Endothelial cell of umbilical vein (primary cell): ENCODE measurements at regions not wholly inside any gene's neighbourhood (a gene's known extent, or its start where the extent isn't known, plus 50 kb on each side); places are given as distances from the start of the nearest gene placed in this dataset.

Experiments used
- BruUV-seq: library from RNA; stranded (reverse); fragments of 400-500 nt; replicated peaks from 2 replicates; lab custom pipeline; 2021; lab: Mats Ljungman, UMichigan
- CTCF ChIA-PET: fragments of 300-600, 350-600 bp; sonication (Branson Sonifier 250); formaldehyde crosslinking; loops from one replicate; lab custom pipeline; 2021; ENCODE audit warnings: antibody characterized with exemption, inconsistent platforms; lab: Charles Lee
- POLR2A ChIA-PET: fragments of 300-600, 350-600 bp; sonication (Branson Sonifier 250); formaldehyde crosslinking; loops from one replicate; lab custom pipeline; 2021; ENCODE audit warnings: antibody characterized with exemption, inconsistent platforms; lab: Charles Lee
- DNase-seq: peaks from one replicate; pipeline ENCODE4 v3.0.0-alpha.2; 2011; ENCODE audit warnings: low read depth, low spot score
- FAIRE-seq: peaks from 2 replicates; lab custom pipeline; 2011; peaks lifted over from hg19 to GRCh38; lab: Jason Lieb, UNC
- H2AFZ ChIP-seq: 2 replicates; pipeline ENCODE4 v1.6.0; 2012; ENCODE audit warnings: low read depth, low read length, control low read depth, inconsistent platforms
- H3K27ac ChIP-seq: 2 replicates; pipeline ENCODE4 v1.5.1; 2011; ENCODE audit warnings: low read depth, mild to moderate bottlenecking, control low read depth, low read length, moderate library complexity; ENCODE audit not compliant: insufficient read depth
- H3K27me3 ChIP-seq, 2 experiments: 2 replicates each; pipeline versions ENCODE4 v1.6.0 to v1.6.1; 2011; ENCODE audit warnings: low read length in 2 of 2, mixed read lengths in 1 of 2; ENCODE audit not compliant: control insufficient read depth in 2 of 2, insufficient read depth in 2 of 2
- H3K36me3 ChIP-seq, 2 experiments: 2 replicates in 1 of 2; 3 replicates in 1 of 2; pipeline ENCODE4 v1.5.1; 2011; ENCODE audit warnings: low read length in 2 of 2, mild to moderate bottlenecking in 1 of 2, moderate library complexity in 1 of 2; ENCODE audit not compliant: control insufficient read depth in 2 of 2, insufficient read depth in 2 of 2; ENCODE audit errors: extremely low read depth in 1 of 2
- H3K4me1 ChIP-seq: 3 replicates; pipeline ENCODE4 v1.5.1; 2011; ENCODE audit warnings: mild to moderate bottlenecking, low read length; ENCODE audit not compliant: control insufficient read depth, insufficient read depth; ENCODE audit errors: extremely low read depth
- H3K4me2 ChIP-seq: 2 replicates; pipeline ENCODE4 v1.6.1; 2011; ENCODE audit warnings: low read length, control low read depth, mixed read lengths; ENCODE audit not compliant: insufficient read depth
- H3K4me3 ChIP-seq, 3 experiments: fragments of 200-600 bp in 1 of 3; sonication (generic), shearing (Covaris generic) in 1 of 3; replicated peaks in 1 of 3; 2 replicates each; pipeline ENCODE4 v1.5.1; 2011 to 2016; ENCODE audit warnings: control low read depth in 3 of 3, low read length in 3 of 3, mild to moderate bottlenecking in 2 of 3, inconsistent platforms in 1 of 3, low read depth in 1 of 3, moderate library complexity in 1 of 3; ENCODE audit not compliant: insufficient read depth in 1 of 3
- H3K79me2 ChIP-seq: 2 replicates; pipeline ENCODE4 v1.6.0; 2012; ENCODE audit warnings: low read length, inconsistent platforms; ENCODE audit not compliant: control insufficient read depth, insufficient read depth
- H3K9ac ChIP-seq: replicated peaks from 2 replicates; pipeline ENCODE3; 2011; ENCODE audit warnings: low read length, control low read depth; ENCODE audit not compliant: insufficient read depth; ENCODE audit errors: extremely low read depth
- H3K9me1 ChIP-seq: replicated peaks from 3 replicates; pipeline ENCODE4 v1.6.0; 2011; ENCODE audit warnings: mild to moderate bottlenecking, low read length; ENCODE audit not compliant: control insufficient read depth, insufficient read depth; ENCODE audit errors: extremely low read depth
- H3K9me3 ChIP-seq: replicated peaks from 2 replicates; pipeline ENCODE4 v1.5.1; 2012; ENCODE audit warnings: low read length, inconsistent platforms; ENCODE audit not compliant: control insufficient read depth, insufficient read depth
- H4K20me1 ChIP-seq: replicated peaks from 2 replicates; pipeline ENCODE3; 2011; ENCODE audit warnings: mild to moderate bottlenecking, low read length; ENCODE audit not compliant: control insufficient read depth, insufficient read depth; ENCODE audit errors: extremely low read depth
- EZH2 ChIP-seq: IDR thresholded peaks from 2 replicates; pipeline ENCODE4 v1.6.1; 2012; ENCODE audit warnings: borderline replicate concordance, low read depth, mild to moderate bottlenecking, moderate library complexity, low read length, inconsistent platforms; ENCODE audit not compliant: severe bottlenecking
- GATA2 ChIP-seq: IDR thresholded peaks from 2 replicates; pipeline ENCODE4 v1.7.0; 2011; ENCODE audit warnings: low read depth, mild to moderate bottlenecking, moderate library complexity, mixed read lengths, low read length; ENCODE audit not compliant: insufficient read length, insufficient read depth
- MYC ChIP-seq: IDR thresholded peaks from one replicate; pipeline ENCODE4 v1.6.1; 2011; ENCODE audit warnings: mild to moderate bottlenecking, low read depth, low read length
- POLR2A ChIP-seq: IDR thresholded peaks from 2 replicates; pipeline ENCODE4 v1.6.1; 2012; ENCODE audit warnings: low read depth, mild to moderate bottlenecking, control low read depth, low read length
- POLR2AphosphoS5 ChIP-seq: IDR thresholded peaks from 2 replicates; pipeline ENCODE4 v1.6.1; 2012; ENCODE audit warnings: low read depth, mild to moderate bottlenecking, control low read depth, low read length, moderate library complexity; ENCODE audit not compliant: insufficient read depth
- dilution Hi-C: fragments of 300-500 bp; cut with MboI; formaldehyde crosslinking; loops from one replicate; pipeline ENCODE4 v1.15.0; 2019; ENCODE audit warnings: low sequenced_read_pairs; ENCODE audit not compliant: extremely low pct_ligation_motif_present
- intact Hi-C: fragments of 100-400 bp; cut with micrococcal nuclease; formaldehyde crosslinking; loops from one replicate; pipeline ENCODE4 v1.10.0; 2022
- TF ChIP-seq, protein P1 (sequence below), 2 donors: IDR thresholded peaks; 1 replicate in 1 of 2; 2 replicates in 1 of 2; pipeline ENCODE4 v1.5.1; 2011; ENCODE audit warnings: low read length in 2 of 2, mild to moderate bottlenecking in 2 of 2, moderate library complexity in 2 of 2, control low read depth in 1 of 2, inconsistent platforms in 1 of 2, low read depth in 1 of 2; ENCODE audit not compliant: insufficient read depth in 1 of 2; ENCODE audit errors: extremely low read depth in 1 of 2

DNA sequence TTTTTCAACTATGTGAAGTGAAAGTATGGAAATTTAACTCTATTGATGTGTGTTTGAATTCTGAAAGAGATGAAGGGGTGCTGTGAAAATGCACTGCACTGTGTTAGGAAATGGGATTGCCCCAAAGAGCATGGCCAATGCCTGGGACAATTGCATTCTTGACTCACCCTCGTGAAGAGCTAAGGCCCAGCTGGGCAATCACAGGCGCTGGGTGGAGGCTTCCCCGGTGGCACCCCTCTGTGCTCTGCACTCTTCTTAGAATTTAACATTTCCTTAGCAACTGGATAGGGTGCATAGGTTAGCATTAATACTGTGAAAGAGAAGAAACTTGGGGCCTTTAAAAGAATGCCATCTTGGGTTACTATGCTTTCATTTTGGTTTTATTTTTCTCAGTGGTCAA is 179.9 kb upstream of the GOLIM4 start:
- Histone ChIP-seq H3K4me3 (no peak overlapping the region), H3K4me2 (no peak overlapping the region), H3K27ac (no peak overlapping the region), H2AFZ (no peak overlapping the region), H3K9ac (no peak overlapping the region), H3K79me2 (no peaks in the 10 kb centered on the region), H3K9me1 (no peaks in the 10 kb centered on the region), H3K4me1 (no peaks in the 10 kb centered on the region), H3K9me3 (no peaks in the 10 kb centered on the region), H4K20me1 (no peaks in the 10 kb centered on the region), H3K36me3 (no peaks in the 10 kb centered on the region), H3K27me3 (no peaks in the 10 kb centered on the region)
- TF ChIP-seq EZH2 (no peak), MYC (no peak)
- FAIRE-seq (no peak), DNase-seq (no peak)
- BruUV-seq, result no TSS peak
- ChIA-PET POLR2A (no interaction called here), CTCF (no interaction called here)
- intact Hi-C loops (no loop called here), dilution Hi-C loops (no loop called here)

DNA sequence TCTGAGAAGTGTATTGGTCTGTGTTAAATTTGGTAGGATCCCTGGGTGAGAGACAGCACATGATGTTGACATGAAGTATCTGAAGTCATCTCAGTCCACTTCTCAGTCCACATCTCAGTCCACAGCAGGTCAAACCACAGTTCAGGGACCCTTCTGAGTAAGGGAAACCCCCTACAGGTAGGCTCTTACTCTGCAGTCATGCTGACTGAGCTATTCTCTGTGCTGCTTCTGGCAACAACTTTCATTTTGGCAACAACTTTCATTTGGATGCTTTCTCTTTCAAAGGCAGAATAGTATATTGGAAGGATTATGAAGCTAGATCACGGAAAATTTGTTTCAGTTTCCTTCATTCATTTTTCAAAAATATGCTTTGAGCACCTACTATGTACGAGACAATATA is 178.2 kb upstream of the GOLIM4 start:
- intact Hi-C loops (no loop called here), dilution Hi-C loops (no loop called here)
- H3K4me1 ChIP-seq, result no peaks in the 10 kb centered on the region
- no peak overlapping the region for H3K27ac ChIP-seq
- no peaks in the 10 kb centered on the region for H3K79me2 ChIP-seq
- H3K9me3 ChIP-seq, result no peaks in the 10 kb centered on the region
- no peak overlapping the region for H3K9ac ChIP-seq
- CTCF ChIA-PET, result no interaction called here
- FAIRE-seq, result no peak
- TF ChIP-seq, protein P1, sequence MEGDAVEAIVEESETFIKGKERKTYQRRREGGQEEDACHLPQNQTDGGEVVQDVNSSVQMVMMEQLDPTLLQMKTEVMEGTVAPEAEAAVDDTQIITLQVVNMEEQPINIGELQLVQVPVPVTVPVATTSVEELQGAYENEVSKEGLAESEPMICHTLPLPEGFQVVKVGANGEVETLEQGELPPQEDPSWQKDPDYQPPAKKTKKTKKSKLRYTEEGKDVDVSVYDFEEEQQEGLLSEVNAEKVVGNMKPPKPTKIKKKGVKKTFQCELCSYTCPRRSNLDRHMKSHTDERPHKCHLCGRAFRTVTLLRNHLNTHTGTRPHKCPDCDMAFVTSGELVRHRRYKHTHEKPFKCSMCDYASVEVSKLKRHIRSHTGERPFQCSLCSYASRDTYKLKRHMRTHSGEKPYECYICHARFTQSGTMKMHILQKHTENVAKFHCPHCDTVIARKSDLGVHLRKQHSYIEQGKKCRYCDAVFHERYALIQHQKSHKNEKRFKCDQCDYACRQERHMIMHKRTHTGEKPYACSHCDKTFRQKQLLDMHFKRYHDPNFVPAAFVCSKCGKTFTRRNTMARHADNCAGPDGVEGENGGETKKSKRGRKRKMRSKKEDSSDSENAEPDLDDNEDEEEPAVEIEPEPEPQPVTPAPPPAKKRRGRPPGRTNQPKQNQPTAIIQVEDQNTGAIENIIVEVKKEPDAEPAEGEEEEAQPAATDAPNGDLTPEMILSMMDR (IDR thresholded peaks at IDR 0.05; ENCODE audit: extremely low read depth in 1 of 2, insufficient read depth in 1 of 2, low read depth in 1 of 2, low read length in 2 of 2), result no peak
- TF ChIP-seq GATA2, result no peak
- TF ChIP-seq POLR2AphosphoS5, result no peak
- TF ChIP-seq POLR2A, result no peak
- POLR2A ChIA-PET, result no interaction called here
- no peak overlapping the region for H3K4me2 ChIP-seq
- H4K20me1 ChIP-seq, result no peaks in the 10 kb centered on the region
- H3K4me3 ChIP-seq, result no peak overlapping the region
- no peak for DNase-seq
- no peak overlapping the region for H2AFZ ChIP-seq
- H3K27me3 ChIP-seq, result no peaks in the 10 kb centered on the region
- no TSS peak for BruUV-seq
- no peaks in the 10 kb centered on the region for H3K9me1 ChIP-seq
- no peaks in the 10 kb centered on the region for H3K36me3 ChIP-seq
